ENCODE measurements at regions not wholly inside any gene's neighbourhood (a gene's known extent, or its start where the extent isn't known, plus 50 kb on each side); places are given as distances from the start of the nearest gene placed in this dataset.

DNA sequence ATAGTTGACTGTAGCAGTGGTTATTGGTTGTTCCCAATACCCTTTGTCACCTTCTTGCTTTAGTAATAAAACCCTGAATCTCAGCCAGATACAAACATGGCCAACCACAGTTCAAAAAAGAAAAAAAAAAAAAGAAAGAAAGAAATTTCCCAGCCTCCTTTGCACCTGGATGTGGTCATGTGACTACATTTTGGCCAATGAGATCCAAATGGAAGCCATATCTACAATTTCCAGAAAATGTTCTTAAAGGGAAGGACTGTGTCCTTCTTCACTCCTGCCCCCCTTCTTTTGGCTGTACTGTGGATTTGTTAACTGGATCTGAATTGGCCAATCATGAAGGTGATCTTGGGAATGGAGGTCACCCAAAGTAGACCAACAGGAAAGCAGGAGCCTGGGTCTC, 141.9 kb downstream of the SOX9 start:
- no peak for DNase-seq

DNA sequence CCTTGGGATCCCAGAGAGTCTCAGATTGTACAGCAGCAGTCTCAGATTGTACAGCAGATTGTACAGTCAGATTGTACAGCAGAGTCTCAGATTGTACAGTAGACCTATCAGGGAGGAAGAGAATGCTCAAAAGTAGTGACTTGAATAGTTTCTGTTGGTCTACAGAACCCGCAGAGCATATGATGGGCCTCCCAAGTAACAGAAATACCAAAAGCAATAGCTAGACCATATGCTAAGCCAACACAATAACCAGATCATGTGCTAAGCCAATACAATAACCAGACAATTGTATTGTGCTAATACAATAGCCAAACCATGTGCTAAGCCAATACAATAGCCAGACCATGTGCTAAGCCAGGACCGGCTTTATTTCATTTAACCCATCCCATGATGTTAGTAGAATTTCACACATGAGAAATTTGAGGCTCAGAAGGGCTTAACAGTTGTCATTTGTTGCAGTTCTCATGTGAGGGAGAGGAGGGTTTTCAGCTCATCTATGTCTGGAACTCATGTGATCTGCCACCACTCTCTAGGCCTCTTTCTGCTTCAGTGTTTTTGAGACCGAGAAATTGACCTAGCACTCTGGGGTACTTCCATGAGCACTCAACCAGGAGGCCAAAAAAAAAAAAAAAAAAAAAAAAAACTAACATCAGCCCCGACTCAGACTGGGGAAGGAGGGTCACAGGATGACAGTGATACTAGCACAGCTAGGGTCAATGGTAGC, 144.0 kb downstream of the SOX9 start:
- DNase-seq = no peak

DNA sequence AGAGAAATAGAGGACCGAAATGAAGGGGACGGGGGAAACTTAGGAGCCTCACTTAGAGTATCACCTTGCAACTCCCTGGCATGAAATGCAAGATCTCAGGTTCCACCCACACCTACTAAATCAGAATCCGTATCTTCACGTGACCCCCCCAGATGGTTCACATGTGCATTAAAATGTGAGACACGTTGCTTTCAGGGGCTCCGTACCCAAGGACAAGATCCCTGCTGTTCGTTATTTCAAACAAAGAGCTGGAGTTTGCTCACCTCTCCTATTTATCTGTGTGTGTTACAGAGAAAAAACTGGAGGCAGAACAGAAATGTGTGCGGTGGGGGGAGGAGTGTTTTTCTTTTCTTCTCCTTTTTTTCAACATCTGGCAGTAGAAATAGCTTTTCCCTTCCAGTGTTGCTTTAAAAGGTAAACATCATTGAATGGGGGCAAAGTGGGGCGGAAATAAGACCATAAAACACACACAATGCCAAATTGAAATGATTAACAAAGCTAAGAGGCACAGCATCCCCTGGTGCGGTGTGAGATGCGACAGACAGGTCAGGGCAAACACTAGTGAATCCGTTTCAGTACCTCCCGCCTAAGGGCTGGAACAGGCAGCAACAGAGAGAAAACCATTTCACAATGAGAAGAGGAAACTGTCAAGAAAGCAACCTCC, 145.4 kb downstream of the SOX9 start:
- no peak for DNase-seq

DNA sequence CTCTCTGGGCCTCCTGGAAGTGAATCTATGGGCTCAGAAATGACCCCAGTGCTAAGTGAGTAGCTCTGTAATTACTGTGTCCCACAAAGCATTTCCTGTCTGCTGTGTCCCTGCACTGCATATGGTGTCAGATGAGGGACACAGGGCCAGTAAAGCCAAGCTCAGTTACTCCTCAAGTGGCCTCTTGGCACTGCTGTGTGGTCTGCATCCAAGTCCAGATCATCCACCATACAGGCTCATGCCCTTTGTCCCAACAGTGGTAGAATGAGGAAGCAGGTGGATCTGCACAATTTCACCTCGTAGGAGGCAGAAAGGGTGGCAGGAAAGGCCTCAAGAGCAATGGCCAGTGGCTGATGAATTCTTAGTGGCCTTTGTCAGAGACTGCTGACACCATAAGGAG, 146.8 kb downstream of the SOX9 start:
- DNase-seq = no peak

DNA sequence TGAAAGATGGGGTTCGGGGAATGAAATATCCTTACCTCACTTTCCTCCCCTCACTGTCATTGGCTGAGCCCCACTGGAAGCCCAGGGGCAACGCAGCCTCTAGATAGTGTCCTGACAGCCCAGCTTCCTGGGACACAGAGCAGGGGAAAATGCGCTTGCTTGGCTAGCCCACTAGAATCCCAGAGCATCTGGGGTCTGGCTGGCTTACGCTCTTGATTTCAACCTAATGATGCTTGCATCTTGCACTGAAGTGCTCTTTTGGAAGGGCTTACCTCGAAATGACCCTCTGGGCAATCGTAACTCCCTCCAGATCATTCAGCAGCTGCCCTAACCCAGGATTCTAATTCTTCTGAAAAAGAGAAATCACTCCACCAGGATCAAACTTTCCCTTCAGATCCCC, 147.6 kb downstream of the SOX9 start:
- DNase-seq = no peak

DNA sequence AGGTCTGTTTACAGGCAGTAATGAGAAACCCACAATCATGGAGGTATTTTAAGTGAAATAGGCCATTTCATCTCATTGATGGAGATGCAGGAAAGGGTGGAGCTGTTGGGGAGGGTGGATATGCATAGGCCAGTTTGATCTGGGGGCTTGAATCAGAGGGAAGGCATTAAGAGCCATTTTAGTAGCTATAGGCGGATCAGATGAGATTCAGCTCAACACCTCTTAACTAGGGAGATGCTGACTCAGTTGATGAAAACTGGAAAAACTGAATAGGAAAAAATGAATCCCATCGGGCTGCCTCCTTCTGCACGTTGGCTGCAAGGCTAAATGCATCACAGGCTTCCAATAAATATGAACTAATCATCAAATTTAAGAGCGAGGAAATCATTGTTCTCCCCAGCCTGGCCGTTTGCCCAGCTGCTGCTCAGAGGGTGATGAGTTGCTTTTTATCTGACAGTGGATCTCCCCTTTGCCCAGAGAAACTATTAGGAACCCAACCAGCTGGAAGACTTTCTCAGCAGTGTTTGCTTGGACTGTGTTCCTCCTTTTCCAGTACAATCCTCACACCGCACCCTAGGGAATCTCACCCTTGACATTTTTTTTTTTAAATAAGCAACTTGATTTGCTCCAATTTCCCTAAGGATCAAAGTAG, 149.6 kb downstream of the SOX9 start:
- peak; percentile 83 for DNase-seq

DNA sequence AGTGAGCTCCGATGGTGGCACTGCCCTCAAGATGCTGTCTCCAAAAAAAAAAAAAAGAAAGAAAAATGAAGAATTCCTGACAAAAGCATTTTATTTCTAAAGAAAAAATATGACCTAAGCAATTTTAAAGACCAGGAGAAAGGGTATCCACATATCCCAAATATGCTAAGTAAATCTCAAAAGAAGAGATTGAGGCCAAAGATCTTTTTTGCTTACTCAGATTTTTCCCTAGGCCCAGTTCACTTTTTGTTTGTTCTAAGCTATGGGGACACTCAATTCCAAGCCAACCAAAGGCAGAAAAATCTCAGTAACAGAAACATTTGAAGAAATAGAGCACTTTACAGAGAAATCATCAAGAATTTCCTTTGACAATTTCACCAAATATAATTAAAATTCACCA, 150.8 kb downstream of the SOX9 start:
- no peak for DNase-seq

DNA sequence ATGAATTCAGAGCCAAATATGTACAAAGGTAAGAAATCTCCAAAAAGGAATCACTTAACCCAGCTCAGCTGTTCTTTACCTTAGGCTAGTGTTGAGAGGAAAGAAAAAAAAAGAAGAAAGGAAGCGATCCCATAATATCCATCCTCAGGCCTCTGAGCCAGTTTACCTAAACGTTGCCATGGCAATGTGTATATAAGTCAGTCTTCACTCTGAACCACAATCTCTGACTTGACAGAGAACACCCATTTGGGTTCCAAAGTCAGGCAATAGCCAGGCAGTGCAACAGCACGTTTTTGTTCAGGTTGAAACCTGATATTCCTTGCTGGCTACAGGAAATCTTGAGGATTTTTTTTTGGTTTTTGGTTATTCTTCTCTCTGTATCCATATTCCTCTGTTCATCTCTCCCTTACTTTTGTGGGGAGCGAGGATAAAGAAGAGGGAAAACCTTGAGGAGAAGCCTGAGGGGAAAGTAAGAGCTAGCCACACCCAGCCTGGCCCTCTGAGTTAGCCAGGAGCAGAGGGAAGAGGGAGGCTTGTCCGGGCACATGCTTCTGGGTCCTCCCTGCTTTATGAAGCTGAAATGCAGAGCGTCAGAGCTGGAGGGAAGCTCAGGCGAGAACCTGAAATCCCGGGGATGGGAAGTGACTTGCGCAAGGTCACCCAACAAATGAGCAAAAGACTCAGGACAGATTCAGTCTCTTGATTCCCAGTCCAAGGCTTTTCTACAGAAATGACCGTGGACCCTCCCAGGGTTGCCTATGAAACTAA, 152.7 kb downstream of the SOX9 start:
- DNase-seq = no peak

DNA sequence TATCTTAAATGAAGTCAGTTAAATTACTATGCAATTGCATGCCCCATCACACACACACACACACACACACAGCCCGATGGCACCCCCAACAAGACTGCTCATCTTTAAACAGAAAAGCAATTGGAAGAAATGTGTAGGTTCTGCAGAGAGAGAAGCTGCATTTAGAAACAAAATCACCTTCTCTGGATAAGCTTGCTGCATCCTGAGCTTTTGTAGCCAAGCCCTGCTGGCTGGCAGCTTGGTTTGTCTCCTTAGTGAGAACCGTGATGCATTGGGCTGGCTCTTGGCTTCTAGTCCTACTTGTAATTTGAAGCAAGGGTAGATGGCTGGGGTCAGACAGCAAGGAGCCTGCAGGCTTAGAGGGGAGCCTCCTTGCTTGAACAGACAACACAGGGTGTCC, 153.8 kb downstream of the SOX9 start:
- DNase-seq = no peak

DNA sequence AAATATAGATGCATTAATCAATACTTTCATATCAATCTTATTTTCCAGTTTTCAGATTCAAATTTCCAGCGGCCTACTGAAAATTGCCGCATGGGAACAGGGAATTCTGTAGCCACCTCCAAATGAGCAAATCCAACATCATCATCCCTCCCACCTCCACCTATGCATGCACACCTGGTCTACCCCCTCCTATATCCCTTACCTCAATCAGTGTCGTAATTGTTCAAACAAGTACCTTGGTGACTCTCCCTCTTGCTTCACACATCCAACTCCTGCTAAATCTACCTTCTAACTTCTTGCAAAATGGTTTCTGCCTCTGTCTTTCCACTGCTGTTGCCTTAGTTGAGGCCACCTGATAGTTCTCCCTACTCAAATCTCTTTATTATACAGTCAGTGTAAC, 160.1 kb downstream of the SOX9 start:
- no peak for DNase-seq

DNA sequence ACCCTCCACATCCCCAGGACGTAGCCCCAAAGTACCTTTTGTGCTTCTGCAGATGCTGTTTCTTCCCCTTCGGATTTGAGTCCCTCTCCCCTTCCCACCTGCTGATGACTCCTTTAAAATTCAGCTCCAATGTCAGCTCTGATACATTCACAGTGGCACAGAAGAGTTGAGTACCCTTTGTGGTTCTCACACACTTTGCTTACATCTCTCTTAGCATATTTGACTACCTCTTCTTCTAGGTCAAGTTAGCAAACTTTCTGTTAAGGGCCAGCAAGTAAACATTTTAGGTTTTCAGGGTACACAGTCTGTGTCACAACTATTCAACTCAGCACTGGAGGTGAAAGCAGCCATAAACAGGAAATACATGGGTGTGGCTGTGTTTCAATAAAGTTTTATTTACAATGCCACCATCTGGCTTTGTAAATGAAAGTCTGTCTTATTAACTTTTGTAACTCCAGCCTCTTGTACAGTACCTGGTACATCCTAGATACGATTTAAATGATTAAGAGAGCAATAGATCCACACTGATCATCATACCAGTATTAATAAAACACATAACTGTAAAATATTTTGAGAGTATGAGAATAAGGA, 161.7 kb downstream of the SOX9 start:
- DNase-seq = no peak

DNA sequence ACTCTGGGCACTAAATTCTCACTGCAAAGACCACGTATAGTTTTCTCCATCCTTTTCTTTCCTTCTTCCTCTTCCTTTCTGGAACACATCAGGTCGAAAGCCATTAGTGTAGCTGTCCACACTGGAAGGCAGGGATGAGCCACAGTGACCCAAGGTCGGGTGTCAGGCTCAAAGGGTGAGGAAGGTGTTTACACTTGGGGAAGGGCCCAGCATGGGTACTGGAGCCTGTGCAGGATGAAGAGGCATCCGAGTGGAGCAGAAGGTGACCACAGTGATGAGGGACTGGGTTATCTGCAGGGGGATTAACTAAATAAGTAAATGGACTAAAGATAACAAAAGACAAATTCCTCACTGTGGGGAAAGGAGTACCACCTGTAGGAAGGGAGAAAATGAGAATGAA, 164.0 kb downstream of the SOX9 start:
- no peak for DNase-seq

DNA sequence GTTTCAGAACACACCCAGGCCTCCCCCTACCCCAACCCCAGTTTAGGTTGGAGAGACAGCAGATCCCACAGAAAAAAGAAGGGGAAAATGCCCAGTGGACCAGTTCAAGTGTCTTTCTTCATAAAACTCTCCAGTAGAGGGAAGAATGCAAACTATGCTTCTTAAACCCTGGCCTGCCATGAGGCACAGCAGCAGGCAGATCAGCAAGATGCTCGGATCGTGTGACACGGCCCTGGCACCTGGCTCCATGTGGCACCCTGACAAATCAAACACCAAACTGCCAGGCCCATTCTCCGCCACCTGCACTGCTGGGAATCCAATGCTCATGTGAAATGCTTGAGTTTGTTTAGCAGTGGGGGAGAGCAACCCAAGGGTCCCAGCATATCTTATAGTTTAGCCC, 166.8 kb downstream of the SOX9 start:
- no peak for DNase-seq

DNA sequence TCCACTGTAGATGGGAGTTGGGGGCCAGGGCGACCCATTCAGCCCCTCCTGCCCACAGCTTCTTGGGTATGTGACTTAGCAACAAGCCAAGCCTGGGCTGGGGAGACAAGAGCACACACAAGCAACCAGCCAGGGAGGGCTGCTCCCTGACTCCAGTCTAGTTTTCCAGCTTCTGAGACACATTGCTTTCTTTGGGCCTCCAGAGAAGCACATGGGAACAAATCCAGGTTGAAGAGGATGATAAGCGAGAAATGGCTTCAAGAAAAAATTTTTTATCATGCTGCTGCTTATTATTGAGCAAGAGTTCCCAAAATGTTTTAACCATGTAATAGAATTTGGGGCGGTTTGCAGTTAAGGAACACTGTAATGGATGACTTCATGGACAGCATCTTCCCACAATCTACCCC, 173.7 kb downstream of the SOX9 start:
- no peak for DNase-seq

DNA sequence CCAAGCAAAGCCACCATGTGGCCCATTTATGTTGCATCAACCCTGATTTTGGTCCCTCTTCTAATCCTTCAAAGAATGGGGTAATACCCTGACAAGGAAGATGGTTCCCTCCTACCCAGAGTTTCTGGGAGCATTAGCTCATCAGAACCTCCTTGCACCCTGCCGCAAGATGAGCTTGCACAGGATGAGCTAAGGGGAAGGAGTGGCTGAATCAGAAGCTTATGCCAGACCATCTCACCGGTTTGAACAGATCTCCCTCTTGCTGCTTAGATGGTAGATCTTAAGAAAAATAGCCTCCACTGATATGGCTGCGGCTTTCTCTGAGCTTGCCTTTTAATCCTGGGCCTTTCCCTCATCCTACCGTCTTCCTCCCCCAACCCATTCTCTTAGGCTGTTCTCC, 175.1 kb downstream of the SOX9 start:
- no peak for DNase-seq

DNA sequence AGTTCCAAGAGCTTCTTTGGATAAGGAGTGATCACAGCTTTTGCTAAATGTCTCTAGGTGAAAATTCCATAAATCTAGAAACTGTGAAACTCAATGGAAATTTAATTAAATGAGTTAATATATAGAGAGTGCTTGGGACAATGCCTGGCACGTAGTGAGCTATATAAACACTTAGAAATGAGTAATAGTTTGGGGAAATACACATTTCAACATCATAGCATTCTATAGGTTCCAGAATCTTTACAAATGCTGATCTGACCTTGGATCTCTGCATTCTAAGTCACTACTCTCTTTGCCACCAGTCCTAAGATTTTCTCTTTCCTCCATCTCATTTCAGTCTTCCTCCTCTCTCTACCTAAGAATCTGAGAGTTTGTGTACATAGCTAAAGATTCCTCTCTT, 175.6 kb downstream of the SOX9 start:
- no peak for DNase-seq

DNA sequence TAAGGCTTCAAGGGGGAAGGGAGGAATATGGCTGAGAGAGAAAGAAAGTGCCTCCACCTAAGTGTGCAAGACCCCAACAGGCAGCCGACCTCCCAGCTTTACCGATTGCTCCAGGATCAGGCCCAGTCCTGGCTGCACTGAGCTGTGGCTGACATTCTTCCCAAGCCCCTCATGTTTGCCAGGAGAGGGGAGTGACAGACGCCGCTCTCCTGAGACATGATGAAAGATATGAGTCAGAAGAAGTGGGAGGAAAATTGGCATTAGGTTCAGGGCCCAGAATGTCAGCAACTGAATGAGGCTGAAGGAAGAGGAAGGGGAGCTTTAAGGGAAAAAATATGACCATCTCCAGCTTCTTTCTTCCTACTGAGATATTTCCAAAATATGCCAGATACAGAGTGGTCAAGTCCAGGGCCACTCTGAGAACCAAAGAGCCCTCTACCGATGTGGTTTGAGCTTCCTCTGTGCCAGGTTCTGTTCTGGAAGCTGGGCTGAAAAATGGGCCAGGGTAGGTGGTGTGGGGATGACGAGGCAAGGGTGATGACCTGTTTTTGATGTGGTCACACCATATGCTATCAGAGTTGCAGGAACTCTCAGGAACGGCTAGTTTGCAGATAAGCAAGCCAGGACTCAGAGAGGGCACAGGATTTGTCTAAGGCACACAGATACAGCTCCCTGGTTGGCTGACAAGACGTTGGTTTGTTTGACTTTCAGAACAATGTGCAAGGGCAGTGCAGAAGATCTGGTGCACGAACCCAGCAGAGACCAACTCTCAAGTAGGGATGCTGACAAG, 176.7 kb downstream of the SOX9 start:
- DNase-seq = peak; percentile 47

DNA sequence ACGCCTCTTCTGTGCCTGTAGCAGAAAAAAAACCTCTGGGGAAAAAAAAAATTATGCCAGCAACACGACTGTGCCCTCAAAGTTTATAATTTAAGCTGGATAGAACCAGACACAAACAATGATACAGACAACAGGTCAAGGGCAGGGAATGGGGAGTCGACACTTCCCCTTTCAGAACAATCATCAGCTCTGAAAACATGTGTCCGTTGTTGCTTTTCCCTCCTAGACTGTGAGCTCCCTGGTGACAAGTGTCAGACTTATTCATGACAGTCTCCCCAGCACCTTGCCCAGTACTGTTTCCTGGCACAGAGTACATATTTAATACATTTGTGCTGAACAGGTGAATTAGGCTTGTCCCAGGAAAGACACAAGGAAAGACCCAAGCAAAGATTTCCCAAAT, 178.3 kb downstream of the SOX9 start:
- DNase-seq = no peak

DNA sequence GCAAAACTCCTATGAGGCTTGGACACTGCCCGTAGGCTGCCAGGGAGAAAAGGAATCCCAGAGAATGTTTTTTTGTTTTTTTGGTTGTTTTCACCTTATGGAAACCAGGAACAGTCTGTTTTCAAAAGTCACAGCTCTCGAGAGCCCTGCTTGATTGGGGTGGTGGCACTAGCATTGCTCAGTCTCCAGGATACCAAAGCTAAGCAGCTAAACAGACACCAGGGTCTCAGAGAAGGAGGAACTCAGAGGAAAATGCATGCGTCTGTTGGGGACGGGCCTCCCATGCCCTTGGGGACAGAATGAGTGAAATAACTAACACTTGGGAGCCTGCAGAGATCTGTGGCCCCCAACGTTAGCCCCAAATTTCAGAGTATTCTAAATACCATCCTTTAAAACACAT, 178.8 kb downstream of the SOX9 start:
- DNase-seq = no peak

DNA sequence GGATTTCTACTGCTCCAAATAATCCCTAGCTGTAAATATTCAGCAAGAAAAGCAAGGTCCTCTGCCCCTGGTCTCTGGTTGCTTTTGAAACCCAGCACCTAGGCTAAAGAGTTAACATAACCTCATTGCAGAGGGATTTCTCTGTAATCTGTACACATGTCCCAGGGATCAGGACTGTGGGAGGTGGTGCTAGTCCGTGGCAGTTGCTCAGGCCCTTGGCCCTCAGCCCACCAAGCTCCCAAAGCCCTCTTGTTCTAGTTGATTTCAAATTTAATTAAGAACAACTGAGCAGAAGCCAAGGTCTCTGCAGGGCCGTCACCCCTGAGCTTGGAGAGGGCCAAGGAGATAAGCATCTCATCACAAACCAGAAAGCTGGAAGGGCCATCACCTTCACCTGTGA, 181.1 kb downstream of the SOX9 start:
- peak; percentile 42 for DNase-seq

DNA sequence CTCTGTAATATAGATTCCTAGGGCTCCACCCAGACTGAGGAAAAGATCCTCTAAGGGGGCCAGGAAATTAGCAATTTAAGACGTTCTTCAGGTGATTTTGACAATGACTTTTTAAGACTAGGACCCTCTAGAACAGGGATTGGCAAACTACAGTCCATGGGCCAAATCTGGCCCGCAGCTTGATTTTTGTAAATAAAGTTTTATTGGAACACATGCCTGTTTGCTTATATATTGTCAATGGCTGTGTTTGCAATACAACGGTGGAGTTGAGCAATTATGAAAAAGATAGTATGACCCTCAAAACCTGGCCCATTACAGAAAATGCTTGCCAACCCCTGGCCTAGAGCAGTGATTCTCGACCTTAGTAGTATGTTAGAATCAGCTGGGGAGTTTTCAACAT, 181.9 kb downstream of the SOX9 start:
- no peak for DNase-seq
